ENCODE measurements at regions not wholly inside any gene's neighbourhood (a gene's known extent, or its start where the extent isn't known, plus 50 kb on each side); places are given as distances from the start of the nearest gene placed in this dataset.

DNA sequence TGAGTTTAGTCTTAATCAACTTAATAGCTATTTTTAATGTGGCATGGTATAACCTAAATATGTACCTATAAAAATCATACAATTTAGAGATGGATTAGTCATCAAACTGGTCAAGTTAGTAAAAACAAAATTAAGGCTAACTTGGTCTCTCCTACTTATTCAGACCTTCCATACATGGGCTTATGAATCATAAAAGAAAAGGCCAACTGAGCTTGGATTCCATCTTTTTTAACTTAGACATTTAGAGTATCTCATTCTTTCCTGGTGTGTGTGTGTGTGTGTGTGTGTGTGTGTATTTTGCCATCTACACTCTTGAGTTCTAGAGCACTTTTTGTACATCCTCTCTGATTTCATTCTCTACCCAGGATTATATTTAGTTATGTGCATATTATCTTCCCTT, 637.5 kb downstream of the PLCL1 start:
- intact Hi-C loops (cut with micrococcal nuclease) = no loop called here

- intact Hi-C loops (cut with micrococcal nuclease) = no loop called here
These were observed 636.9 kb downstream of the PLCL1 start for GRCh38 chr2:198441246-198441645.

DNA sequence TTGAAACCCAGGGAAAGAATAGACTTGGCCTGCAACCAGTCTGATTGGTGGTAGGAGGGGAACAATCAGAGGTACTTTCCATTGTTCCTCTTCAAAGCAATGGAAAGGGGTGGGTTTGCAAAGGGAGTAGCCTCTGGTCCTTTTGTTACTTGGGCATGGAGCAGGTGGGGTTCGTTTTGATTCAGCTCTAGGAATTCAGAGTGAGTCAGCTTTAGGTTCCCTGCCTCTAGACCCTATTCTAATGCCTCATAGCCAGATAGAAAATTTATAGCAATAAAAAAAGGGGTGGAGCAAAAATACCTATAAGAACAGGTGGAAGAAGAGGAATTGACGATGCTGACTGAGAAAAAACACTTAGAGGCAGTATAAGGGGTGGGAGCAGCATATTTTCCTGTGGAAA, 636.4 kb downstream of the PLCL1 start:
- intact Hi-C loops (cut with micrococcal nuclease) = no loop called here

- intact Hi-C loops (cut with micrococcal nuclease) = no loop called here
These were observed 633.9 kb downstream of the PLCL1 start for GRCh38 chr2:198438331-198438730.

DNA sequence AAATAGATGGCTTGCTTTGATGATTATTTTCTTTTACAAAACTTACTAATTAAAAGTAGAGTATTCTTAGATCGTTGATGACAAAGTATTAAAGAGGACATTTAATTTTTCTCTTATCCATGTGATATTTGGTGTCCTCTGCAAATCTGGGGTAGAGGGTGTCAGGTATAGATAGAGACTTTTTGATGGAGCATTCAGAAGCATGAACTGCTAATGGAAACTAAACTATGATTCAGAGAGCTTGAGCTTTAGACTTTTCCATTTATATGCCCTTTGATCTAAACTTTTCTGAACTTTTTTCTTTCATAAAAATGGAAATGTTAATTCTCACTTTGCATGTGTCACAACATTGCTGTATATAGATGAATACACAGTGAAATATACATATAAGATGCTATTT, 619.7 kb downstream of the PLCL1 start:
- intact Hi-C loops (cut with micrococcal nuclease) = no loop called here

- intact Hi-C loops (cut with micrococcal nuclease) = no loop called here
These were observed 613.4 kb downstream of the PLCL1 start for GRCh38 chr2:198417836-198418235.

GRCh38 chr2:198414976-198415375, 610.6 kb downstream of the PLCL1 start:
- intact Hi-C loops (cut with micrococcal nuclease) = no loop called here

DNA sequence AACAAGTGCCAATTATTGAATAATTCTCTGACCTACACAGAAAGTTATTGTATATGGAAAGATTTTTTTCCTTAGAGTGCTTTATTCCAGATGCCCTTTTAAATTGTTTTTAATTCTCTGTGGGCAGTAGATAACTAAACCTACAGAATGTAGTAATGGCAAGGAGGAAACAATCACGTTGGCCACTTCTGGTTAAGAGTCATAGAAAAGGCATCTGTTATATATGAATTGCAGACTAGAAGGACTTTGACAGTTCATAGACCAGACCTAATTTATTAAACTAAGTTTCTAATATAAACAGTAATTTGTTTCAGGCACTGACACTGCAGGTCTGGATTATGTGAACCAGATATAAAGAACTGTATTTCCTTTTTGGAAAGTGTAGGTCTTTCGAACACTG, 607.5 kb downstream of the PLCL1 start:
- intact Hi-C loops (cut with micrococcal nuclease) = no loop called here

GRCh38 chr2:198408171-198408570, 603.8 kb downstream of the PLCL1 start:
- intact Hi-C loops (cut with micrococcal nuclease) = no loop called here

DNA sequence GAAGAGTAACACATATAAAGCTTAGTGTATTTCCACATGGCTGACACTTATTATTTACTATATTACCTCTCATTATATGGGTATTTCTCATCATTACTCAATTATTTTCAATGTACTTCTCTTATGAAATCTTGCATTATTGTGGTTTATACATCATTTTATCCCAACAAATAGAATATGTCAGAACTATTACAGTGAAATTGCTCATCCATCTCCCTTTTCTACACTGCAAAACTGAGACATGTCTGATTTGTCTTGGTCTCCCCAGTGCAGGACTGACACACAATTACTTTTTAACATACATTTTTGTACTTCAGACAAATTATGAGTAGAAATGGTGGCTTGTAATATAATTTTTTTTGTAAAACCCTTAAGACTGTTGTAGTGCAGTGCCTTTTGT, 600.9 kb downstream of the PLCL1 start:
- intact Hi-C loops (cut with micrococcal nuclease) = no loop called here

DNA sequence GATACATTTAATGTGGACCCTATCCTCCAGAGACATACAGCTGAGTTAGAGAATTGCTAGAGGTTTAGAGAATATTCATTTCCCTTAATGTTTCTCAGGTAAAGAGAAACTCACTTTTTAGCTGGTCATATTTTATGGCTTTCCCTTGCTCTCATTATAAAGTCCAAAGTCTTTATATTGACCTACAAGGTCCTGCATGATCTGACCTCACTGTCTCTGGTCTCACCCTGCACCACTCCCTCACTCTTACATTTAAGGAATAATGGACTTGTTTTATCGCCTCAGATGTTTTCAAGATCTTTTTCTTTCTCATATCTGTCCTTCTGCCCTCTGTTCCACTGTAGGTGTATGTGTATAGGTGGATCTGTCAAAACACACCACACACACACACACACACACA, 597.3 kb downstream of the PLCL1 start:
- intact Hi-C loops (cut with micrococcal nuclease) = no loop called here

DNA sequence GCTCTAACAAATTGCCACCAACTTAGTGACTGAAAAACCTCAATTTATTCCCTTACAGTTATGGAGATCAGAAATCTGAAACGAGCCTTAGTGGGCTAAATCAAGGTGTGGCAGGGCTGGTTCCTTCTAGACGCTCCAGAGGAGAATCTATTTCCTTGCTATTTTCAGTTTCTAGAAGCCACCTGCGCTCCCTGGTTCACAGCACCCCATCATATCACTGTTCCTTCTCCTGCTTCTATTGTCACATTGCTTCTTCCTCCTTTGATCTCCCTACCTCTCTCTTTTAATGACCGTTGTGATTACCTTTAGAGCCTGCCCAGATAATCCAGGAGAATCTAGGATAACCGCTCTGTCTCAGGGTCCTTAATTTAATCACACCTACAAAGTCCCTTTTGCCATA, 596.6 kb downstream of the PLCL1 start:
- intact Hi-C loops (cut with micrococcal nuclease) = no loop called here

DNA sequence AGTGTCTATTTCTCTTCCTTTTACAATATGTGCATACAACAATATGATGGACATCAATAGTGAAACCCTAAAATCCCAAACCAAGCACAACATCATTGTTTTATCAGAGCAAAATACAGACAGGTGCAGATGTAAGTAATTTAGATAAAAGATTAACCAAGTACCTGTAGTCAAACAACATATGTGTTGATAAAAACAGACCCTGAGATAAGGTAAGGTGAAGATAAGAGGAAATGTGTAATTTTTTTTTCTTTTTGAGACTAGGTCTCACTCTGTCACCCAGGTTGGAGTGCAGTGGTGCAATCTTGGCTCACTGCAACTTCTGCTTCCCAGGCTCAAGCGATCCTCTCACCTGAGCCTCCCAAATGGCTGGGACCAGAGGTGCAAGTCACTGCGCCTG, 589.8 kb downstream of the PLCL1 start:
- intact Hi-C loops (cut with micrococcal nuclease) = no loop called here

DNA sequence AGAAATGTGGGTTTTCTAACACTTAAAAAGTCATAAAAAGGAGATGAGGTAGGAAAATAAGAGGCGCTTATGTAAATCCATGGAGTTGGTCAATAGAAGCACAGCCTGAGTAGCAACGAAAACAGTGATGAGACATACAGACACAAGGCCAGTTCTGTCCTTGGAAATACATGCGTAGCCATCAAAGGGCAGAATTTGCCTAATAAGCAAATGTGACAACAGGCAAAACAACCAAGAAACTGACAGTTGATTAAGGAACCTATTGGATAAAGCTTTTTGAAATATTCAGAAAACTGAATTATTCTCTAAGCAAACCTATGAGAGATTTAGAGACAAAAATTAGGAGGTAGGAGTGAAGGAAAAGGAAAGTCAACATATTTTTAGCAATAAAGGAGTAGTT, 586.3 kb downstream of the PLCL1 start:
- intact Hi-C loops (cut with micrococcal nuclease) = no loop called here

DNA sequence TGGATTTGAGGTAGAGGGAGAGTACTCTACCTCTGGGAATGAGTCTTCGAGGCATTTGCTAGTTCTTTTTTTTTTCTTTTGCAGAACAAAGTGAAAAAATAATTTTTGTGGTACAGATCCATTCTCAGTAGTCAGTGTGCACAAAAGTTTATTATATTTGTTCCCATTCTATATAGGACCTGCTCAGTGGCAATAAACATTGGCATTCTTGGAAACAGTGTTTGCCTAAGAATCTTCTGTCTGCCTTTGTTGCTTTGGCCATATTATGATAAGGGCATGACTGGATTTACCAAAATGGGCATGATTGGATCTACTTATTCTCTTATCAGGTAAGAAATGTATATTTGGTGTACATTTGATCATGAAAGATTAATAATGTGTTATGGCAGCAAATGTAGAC, 583.3 kb downstream of the PLCL1 start:
- intact Hi-C loops (cut with micrococcal nuclease) = no loop called here

DNA sequence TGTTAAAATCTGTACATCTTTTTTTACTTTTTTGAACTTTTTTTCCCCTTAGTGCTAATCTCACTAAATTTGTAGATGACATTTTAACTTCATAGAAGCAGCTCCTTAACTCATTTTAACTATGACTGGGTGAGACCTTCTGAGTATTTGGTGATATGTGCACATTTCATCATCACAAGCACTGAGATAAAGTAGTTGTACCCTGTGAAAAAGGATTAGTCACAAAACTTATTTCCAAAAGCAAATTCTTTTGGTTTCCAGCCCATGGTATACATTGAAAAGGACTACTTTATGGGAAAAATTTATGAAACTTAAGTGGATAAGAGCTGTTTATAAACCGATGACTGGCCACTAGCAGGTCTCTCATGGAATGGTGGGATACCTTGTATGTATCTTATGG, 581.5 kb downstream of the PLCL1 start:
- intact Hi-C loops (cut with micrococcal nuclease) = no loop called here

DNA sequence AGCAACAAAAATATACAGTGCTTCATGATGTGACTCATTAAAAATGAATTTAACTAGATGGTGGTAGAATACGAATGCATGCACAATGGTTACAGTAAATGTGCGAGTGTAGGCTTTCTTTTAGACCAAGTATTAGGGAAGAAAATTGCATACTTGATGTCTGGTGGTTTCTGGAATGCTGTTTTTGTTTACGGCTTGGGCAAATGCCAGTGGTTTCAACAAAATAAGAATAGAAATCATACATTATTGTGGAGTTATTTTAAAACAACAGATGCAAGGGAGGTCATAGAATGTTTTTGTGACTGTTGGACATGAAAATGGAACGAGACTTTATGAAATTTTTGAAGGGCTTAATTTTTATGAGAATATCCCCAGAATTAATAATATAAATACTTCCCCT, 580.9 kb downstream of the PLCL1 start:
- intact Hi-C loops (cut with micrococcal nuclease) = no loop called here

DNA sequence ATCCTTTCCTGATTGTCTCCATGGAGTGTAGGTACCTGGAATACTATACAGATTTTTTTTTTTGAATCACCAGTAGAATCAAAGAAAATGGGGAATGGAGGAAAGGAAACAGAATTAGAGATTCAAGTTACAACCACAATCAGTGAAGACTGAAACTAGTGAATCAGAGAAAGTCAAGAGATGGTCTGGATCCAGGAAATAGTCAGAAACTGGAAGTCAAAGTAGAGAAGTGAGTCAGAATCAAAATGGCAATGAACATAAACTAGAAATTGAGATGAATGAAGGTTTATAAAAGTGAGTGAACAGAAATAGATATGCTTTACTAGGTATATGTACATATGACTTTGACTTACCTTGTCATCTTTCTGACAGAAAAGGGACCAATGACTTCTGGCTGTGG, 579.0 kb downstream of the PLCL1 start:
- intact Hi-C loops (cut with micrococcal nuclease) = no loop called here

- intact Hi-C loops (cut with micrococcal nuclease) = no loop called here
These were observed 578.4 kb downstream of the PLCL1 start for GRCh38 chr2:198382811-198383210.

DNA sequence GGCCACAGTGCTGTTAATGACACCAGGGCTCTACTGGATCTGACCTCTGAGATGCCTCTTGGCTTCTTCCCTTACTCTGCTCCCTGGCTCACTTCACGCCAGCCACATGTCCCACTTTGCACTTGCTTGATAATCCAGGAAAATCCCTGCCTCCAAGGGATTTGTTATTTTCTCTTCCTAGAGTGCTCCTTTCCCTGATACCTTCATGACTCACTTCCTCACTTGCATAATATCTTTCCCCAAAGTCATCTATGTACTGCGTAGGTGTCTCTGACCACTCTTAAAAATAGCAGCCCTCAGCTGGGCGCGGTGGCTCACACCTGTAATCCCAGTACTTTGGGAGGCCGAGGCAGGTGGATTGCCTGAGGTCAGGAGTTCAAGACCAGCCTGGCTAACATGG, 572.3 kb downstream of the PLCL1 start:
- intact Hi-C loops (cut with micrococcal nuclease) = no loop called here

DNA sequence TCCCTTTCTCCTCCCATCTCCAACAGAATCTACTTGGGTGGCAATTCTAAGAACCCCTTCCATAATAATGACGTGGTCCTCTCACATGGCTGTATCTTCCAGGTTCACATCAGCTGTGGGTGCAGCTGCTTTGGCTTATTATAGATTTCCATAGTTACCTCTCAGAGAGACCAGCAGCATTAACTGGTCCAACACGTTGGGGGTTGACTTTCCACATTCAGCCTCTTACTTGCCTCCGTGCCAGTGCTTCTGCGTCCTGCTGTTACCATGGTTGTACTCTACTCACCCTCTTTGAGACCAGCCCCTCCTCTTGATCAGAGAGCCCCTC, 570.7 kb downstream of the PLCL1 start:
- intact Hi-C loops (cut with micrococcal nuclease) = no loop called here

DNA sequence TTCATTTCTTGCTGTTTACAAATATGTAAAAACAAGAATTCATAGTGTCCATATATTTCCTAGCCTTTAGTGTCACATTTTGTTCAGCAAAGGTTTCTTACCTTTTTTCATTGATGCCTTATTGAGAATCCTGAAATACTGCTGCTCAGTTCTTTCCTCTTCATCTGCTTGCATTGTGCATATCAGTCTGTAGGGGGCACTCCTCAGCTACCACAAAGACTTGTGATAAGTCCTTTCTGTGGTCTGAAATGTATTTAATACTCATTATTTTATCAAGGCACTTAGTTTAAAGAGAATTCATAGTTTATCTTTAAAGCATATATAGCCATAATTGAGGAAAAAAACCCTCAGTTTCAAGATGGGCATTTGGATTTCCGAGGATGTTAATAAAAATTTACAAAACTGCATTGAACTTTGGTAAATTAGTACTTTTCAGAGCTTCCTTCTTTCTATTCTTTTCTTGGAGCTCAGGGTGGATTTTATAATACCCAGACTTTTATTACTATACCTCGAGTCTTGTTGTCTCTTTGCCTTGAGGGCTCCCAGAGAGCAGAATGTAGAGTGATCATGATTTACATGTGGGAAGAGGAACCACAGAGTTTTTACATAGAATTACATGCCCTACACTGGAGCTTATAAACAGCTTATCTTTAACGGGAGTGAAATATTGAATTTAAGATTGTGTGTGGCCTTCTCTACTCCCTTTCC, 570.1 kb downstream of the PLCL1 start:
- intact Hi-C loops (cut with micrococcal nuclease) = loop anchor here (5.0 kb wide), 1 partner anchor 1113 kb away; no protein-coding TSS in a partner anchor

DNA sequence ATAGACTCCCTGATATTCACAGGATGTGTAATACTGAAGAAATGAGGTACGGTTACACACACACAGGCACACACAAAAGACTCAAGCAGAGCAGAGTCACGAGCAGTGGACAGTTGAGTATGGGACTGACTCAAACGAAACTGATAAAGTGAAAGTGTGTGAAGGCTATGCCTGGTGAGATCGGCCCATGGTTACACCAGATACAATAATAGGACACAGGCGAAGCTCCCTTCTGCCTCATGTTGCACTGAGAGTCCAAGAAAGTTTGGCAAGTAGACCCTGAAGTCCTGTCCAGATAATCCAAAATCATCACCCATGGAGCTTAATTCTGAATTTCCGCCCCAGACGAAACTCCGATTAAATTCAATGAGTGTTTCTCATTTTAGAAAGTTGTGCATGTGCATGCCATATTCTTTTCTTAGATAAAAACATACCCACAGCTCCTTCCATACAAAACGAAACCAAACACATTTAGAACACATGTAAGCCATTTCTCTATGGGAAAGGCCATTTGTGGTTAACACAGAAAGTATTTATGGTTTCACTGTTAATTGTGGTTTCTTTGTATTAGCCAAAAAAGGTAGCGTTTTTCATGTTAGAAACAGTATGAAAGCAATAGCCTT, 567.6 kb downstream of the PLCL1 start:
- intact Hi-C loops (cut with micrococcal nuclease) = loop anchor here (5.0 kb wide), 1 partner anchor 1115 kb away; no protein-coding TSS in a partner anchor

Data from T-helper 1 cell treated with Interleukin-12 subunit alpha and Interleukin-12 subunit beta and Interleukin-4 antibody, amounts not matched to agents 30 ng/mL and 1 ng/mL, for 36 hours (primary cell).